H1 (cell line): ENCODE measurements at regions not wholly inside any gene's neighbourhood (a gene's known extent, or its start where the extent isn't known, plus 50 kb on each side); places are given as distances from the start of the nearest gene placed in this dataset.

Experiments used
- CTCF ChIA-PET: fragments of 300-600 bp; sonication (Branson Sonifier 250); formaldehyde crosslinking; loops from one replicate; lab custom pipeline; 2021; ENCODE audit not compliant: partially characterized antibody; lab: Charles Lee
- POLR2A ChIA-PET: fragments of 300-600 bp; sonication (Branson Sonifier 250); formaldehyde crosslinking; loops from one replicate; lab custom pipeline; 2021; ENCODE audit warnings: inconsistent platforms; ENCODE audit not compliant: partially characterized antibody; lab: Charles Lee
- DNase-seq, 2 experiments: peaks; one replicate each; pipeline versions ENCODE4 v3.0.0 to v3.0.0-alpha.2; 2010 to 2022; ENCODE audit warnings: low spot score in 2 of 2, low read depth in 1 of 2, mixed read lengths in 1 of 2
- FAIRE-seq: peaks from 2 replicates; lab custom pipeline; 2011; peaks lifted over from hg19 to GRCh38; lab: Jason Lieb, UNC
- H2AFZ ChIP-seq: 2 replicates; pipeline ENCODE4 v1.8.1; 2012; ENCODE audit warnings: low read length, inconsistent platforms
- H2AK5ac ChIP-seq: 2 replicates; pipeline ENCODE4 v1.6.1; 2013; ENCODE audit warnings: low read depth, low read length
- H2BK120ac ChIP-seq: replicated peaks from 2 replicates; pipeline ENCODE3; 2013; ENCODE audit warnings: low read depth, low read length, inconsistent platforms
- H2BK12ac ChIP-seq: 2 replicates; pipeline ENCODE4 v1.6.1; 2013; ENCODE audit warnings: low read depth, low read length
- H2BK15ac ChIP-seq: 2 replicates; pipeline ENCODE4 v1.6.1; 2013; ENCODE audit warnings: low read length
- H2BK20ac ChIP-seq: 2 replicates; pipeline ENCODE4 v1.6.1; 2013; ENCODE audit warnings: low read length
- H2BK5ac ChIP-seq: 2 replicates; pipeline ENCODE4 v1.6.1; 2013; ENCODE audit warnings: low read depth, low read length
- H3K14ac ChIP-seq: 2 replicates; pipeline ENCODE4 v1.6.1; 2013; ENCODE audit warnings: inconsistent platforms; ENCODE audit not compliant: insufficient read length
- H3K18ac ChIP-seq: 2 replicates; pipeline ENCODE4 v1.6.1; 2013; ENCODE audit warnings: low read length; ENCODE audit errors: extremely low read depth
- H3K23ac ChIP-seq: 2 replicates; pipeline ENCODE4 v1.6.1; 2013; ENCODE audit warnings: inconsistent platforms; ENCODE audit not compliant: insufficient read length
- H3K23me2 ChIP-seq: 2 replicates; pipeline ENCODE4 v1.6.1; 2013; ENCODE audit warnings: low read depth, low read length
- H3K27ac ChIP-seq: 2 replicates; pipeline ENCODE4 v1.6.1; 2011; ENCODE audit warnings: low read depth, low read length, inconsistent platforms
- H3K27me3 ChIP-seq, 4 experiments: replicated peaks in 1 of 4; 1 replicate in 1 of 4; 2 replicates in 3 of 4; pipeline versions ENCODE4 v1.6.1 to v1.8.1; 2011 to 2013; ENCODE audit warnings: low read length in 3 of 4, mild to moderate bottlenecking in 3 of 4, inconsistent platforms in 2 of 4, mixed read lengths in 2 of 4, moderate library complexity in 1 of 4; ENCODE audit not compliant: control insufficient read depth in 3 of 4, insufficient read depth in 3 of 4; ENCODE audit errors: extremely low read depth in 1 of 4
- H3K36me3 ChIP-seq, 4 experiments: 2 replicates each; pipeline versions ENCODE4 v1.6.1 to v1.8.1; 2011 to 2013; ENCODE audit warnings: mild to moderate bottlenecking in 4 of 4, low read length in 3 of 4, moderate library complexity in 2 of 4, control low read depth in 1 of 4, inconsistent platforms in 1 of 4; ENCODE audit not compliant: insufficient read depth in 4 of 4, control insufficient read depth in 2 of 4
- H3K4ac ChIP-seq: replicated peaks from 2 replicates; pipeline ENCODE3; 2013; ENCODE audit warnings: low read length, low read depth, mixed read lengths, inconsistent platforms; ENCODE audit not compliant: insufficient read length
- H3K4me1 ChIP-seq, 4 experiments: replicated peaks in 1 of 4; 1 replicate in 1 of 4; 2 replicates in 3 of 4; pipeline versions ENCODE4 v1.6.1 to v1.8.1; 2011 to 2013; ENCODE audit warnings: low read length in 3 of 4, inconsistent platforms in 2 of 4, mixed read lengths in 1 of 4; ENCODE audit not compliant: insufficient read depth in 4 of 4, control insufficient read depth in 3 of 4
- H3K4me2 ChIP-seq, 2 experiments: 2 replicates each; pipeline versions ENCODE4 v1.6.1 to v1.8.1; 2011 to 2013; ENCODE audit warnings: low read depth in 2 of 2, low read length in 2 of 2, control low read depth in 1 of 2, inconsistent platforms in 1 of 2, mild to moderate bottlenecking in 1 of 2; ENCODE audit not compliant: insufficient read depth in 1 of 2
- H3K4me3 ChIP-seq, 4 experiments: fragments of 200-600, 300-600 bp in 1 of 4; sonication (generic), shearing (Covaris generic), sonication (Bioruptor Twin) in 1 of 4; 2 replicates each; pipeline versions ENCODE4 v1.5.1 to v1.8.1; 2011 to 2016; ENCODE audit warnings: low read length in 4 of 4, low read depth in 3 of 4, control low read depth in 2 of 4, inconsistent platforms in 2 of 4, mild to moderate bottlenecking in 2 of 4, mixed read lengths in 1 of 4, moderate library complexity in 1 of 4; ENCODE audit not compliant: insufficient read depth in 2 of 4; ENCODE audit errors: extremely low read depth in 1 of 4
- H3K56ac ChIP-seq: replicated peaks from 2 replicates; pipeline ENCODE3; 2013; ENCODE audit warnings: low read depth, mild to moderate bottlenecking, mixed read lengths, low read length, inconsistent platforms; ENCODE audit not compliant: insufficient read length
- H3K79me1 ChIP-seq: 2 replicates; pipeline ENCODE4 v1.6.1; 2013; ENCODE audit warnings: low read depth, low read length, control low read depth
- H3K79me2 ChIP-seq, 2 experiments: 2 replicates each; pipeline versions ENCODE4 v1.6.1 to v1.8.1; 2012 to 2013; ENCODE audit warnings: low read length in 2 of 2, mild to moderate bottlenecking in 2 of 2, inconsistent platforms in 1 of 2; ENCODE audit not compliant: insufficient read depth in 2 of 2, control insufficient read depth in 1 of 2
- H3K9ac ChIP-seq, 4 experiments: replicated peaks in 1 of 4; 1 replicate in 1 of 4; 2 replicates in 3 of 4; pipeline versions ENCODE4 v1.6.1 to v1.8.1; 2011 to 2013; ENCODE audit warnings: low read depth in 3 of 4, low read length in 3 of 4, control low read depth in 2 of 4, mild to moderate bottlenecking in 2 of 4, moderate library complexity in 2 of 4, inconsistent platforms in 1 of 4; ENCODE audit errors: extremely low read depth in 1 of 4
- H3K9me3 ChIP-seq, 2 experiments: 2 replicates each; pipeline versions ENCODE4 v1.6.1 to v1.8.1; 2012 to 2013; ENCODE audit warnings: mild to moderate bottlenecking in 2 of 2, moderate library complexity in 2 of 2, control low read depth in 1 of 2, inconsistent platforms in 1 of 2, low read depth in 1 of 2, low read length in 1 of 2, mixed read lengths in 1 of 2; ENCODE audit not compliant: insufficient read depth in 2 of 2
- H4K20me1 ChIP-seq, 2 experiments: replicated peaks in 1 of 2; 2 replicates each; pipeline versions ENCODE3 to v1.8.1; 2011 to 2013; ENCODE audit warnings: inconsistent platforms in 2 of 2, low read length in 2 of 2, mild to moderate bottlenecking in 1 of 2; ENCODE audit not compliant: insufficient read depth in 2 of 2, control insufficient read depth in 1 of 2
- H4K5ac ChIP-seq: 2 replicates; pipeline ENCODE4 v1.6.1; 2013; ENCODE audit warnings: low read length, low read depth, mixed read lengths, inconsistent platforms; ENCODE audit not compliant: insufficient read length
- H4K8ac ChIP-seq: 2 replicates; pipeline ENCODE4 v1.8.0; 2013; ENCODE audit warnings: mild to moderate bottlenecking, moderate library complexity, low read length, inconsistent platforms; ENCODE audit not compliant: insufficient read depth; ENCODE audit errors: extremely low read depth
- H4K91ac ChIP-seq: replicated peaks from 2 replicates; pipeline ENCODE3; 2013; ENCODE audit warnings: low read length, mixed read lengths, inconsistent platforms; ENCODE audit not compliant: insufficient read length
- CTBP2 ChIP-seq: IDR thresholded peaks from 2 replicates; pipeline ENCODE4 v1.7.0; 2011; ENCODE audit warnings: borderline replicate concordance, mild to moderate bottlenecking, moderate library complexity, mixed read lengths, low read length; ENCODE audit not compliant: insufficient read depth, insufficient read length
- EGR1 ChIP-seq: IDR thresholded peaks from 2 replicates; pipeline ENCODE4 v1.6.1; 2011; ENCODE audit warnings: low read depth, low read length, borderline replicate concordance
- GABPA ChIP-seq: IDR thresholded peaks from 2 replicates; pipeline ENCODE4 v1.6.1; 2011; ENCODE audit warnings: mild to moderate bottlenecking, low read length, moderate library complexity, borderline replicate concordance; ENCODE audit not compliant: insufficient read depth
- KDM4A ChIP-seq: IDR thresholded peaks from one replicate; pipeline ENCODE4 v1.7.1; 2012; ENCODE audit warnings: low read depth, mild to moderate bottlenecking, moderate library complexity, low read length, inconsistent platforms; ENCODE audit not compliant: severe bottlenecking
- PHF8 ChIP-seq: fragments of 200-600 bp; sonication (generic); conservative IDR thresholded peaks from 2 replicates; pipeline ENCODE4 v1.7.1; 2012; ENCODE audit warnings: low read depth, mild to moderate bottlenecking, inconsistent platforms, low read length, moderate library complexity
- SIX5 ChIP-seq: IDR thresholded peaks from 2 replicates; pipeline ENCODE4 v1.6.1; 2011; ENCODE audit warnings: mild to moderate bottlenecking, low read depth, low read length
- SP1 ChIP-seq: IDR thresholded peaks from 2 replicates; pipeline ENCODE4 v1.6.1; 2011; ENCODE audit warnings: low read depth, low read length
- SP4 ChIP-seq: IDR thresholded peaks from 2 replicates; pipeline ENCODE4 v1.6.1; 2012; ENCODE audit warnings: low read length, inconsistent platforms
- TAF1 ChIP-seq: IDR thresholded peaks from 2 replicates; pipeline ENCODE4 v1.6.1; 2011; ENCODE audit warnings: mild to moderate bottlenecking, low read depth, low read length
- TCF12 ChIP-seq: IDR thresholded peaks from 2 replicates; pipeline ENCODE4 v1.6.1; 2011; ENCODE audit warnings: low read depth, mild to moderate bottlenecking, low read length
- ZNF274 ChIP-seq: IDR thresholded peaks from 2 replicates; pipeline ENCODE4 v1.7.0; 2012; ENCODE audit warnings: low read length, borderline replicate concordance; ENCODE audit errors: extremely low read depth
- TF ChIP-seq, protein P1 (sequence below): IDR thresholded peaks from 2 replicates; pipeline ENCODE4 v1.6.1; 2012; ENCODE audit warnings: inconsistent platforms
- TF ChIP-seq, protein P2 (sequence below): IDR thresholded peaks from 2 replicates; pipeline ENCODE4 v1.6.1; 2011; ENCODE audit warnings: low read length, improper control_type of control experiment

GRCh38 chr3:1495466-1495865, 402.6 kb downstream of the CNTN6 start:
- Histone ChIP-seq H3K36me3 (no peaks in the 10 kb centered on the region), H3K56ac (no peak overlapping the region), H2AFZ (no peak overlapping the region), H3K14ac (no peak overlapping the region), H3K79me1 (no peaks in the 10 kb centered on the region), H2BK15ac (no peak overlapping the region), H2AK5ac (no peak overlapping the region), H4K91ac (no peak overlapping the region), H3K4me3 (no peak overlapping the region), H3K4ac (no peak overlapping the region), H3K18ac (no peak overlapping the region), H2BK12ac (no peak overlapping the region), H2BK5ac (no peak overlapping the region), H3K4me2 (no peak overlapping the region), H4K5ac (no peak overlapping the region), H3K9ac (no peak overlapping the region), H3K23me2 (no peaks in the 10 kb centered on the region), H3K27ac (no peak overlapping the region), H4K8ac (no peak overlapping the region), H3K79me2 (no peaks in the 10 kb centered on the region), H3K4me1 (no peaks in the 10 kb centered on the region), H2BK20ac (no peak overlapping the region), H3K27me3 (no peaks in the 10 kb centered on the region), H4K20me1 (no peaks in the 10 kb centered on the region), H3K9me3 (no peaks in the 10 kb centered on the region), H3K23ac (no peak overlapping the region), H2BK120ac (no peak overlapping the region)
- ChIA-PET POLR2A (no interaction called here), CTCF (no interaction called here)
- TF ChIP-seq SIX5 (no peak), SP1 (no peak), PHF8 (no peak), SP4 (no peak), TCF12 (no peak), TAF1 (no peak), ZNF274 (no peak), KDM4A (no peak), GABPA (no peak), EGR1 (no peak), CTBP2 (no peak)
- TF ChIP-seq, protein P1, sequence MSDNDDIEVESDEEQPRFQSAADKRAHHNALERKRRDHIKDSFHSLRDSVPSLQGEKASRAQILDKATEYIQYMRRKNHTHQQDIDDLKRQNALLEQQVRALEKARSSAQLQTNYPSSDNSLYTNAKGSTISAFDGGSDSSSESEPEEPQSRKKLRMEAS: no peak
- TF ChIP-seq, protein P2, sequence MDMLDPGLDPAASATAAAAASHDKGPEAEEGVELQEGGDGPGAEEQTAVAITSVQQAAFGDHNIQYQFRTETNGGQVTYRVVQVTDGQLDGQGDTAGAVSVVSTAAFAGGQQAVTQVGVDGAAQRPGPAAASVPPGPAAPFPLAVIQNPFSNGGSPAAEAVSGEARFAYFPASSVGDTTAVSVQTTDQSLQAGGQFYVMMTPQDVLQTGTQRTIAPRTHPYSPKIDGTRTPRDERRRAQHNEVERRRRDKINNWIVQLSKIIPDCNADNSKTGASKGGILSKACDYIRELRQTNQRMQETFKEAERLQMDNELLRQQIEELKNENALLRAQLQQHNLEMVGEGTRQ: no peak
- FAIRE-seq: no peak
- no peak for DNase-seq
